ENCODE measurements at regions not wholly inside any gene's neighbourhood (a gene's known extent, or its start where the extent isn't known, plus 50 kb on each side); places are given as distances from the start of the nearest gene placed in this dataset.

DNA sequence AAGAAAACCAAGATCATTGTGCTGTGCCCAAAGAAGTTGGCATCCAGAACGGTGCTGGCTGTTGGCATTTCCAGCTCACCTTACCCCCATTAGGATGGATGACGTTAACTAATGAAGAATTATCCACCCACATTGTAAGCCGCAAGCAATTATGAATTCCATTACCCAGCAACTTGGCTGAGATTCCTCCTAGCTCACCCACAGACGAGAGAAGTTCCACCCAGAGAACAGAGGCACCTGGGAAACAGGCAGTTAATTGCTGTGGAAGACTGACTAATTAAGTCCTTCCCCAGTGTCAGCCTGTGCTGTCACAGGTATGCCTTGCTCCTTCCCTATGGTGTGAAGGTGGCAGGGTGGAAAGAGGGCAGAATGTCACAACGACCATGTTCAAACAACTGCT is 456.2 kb upstream of the CDH5 start:
- no peak overlapping the region for H3K4me3 ChIP-seq (ENCODE audit: low read depth, low read length)
- TF ChIP-seq, protein P1, sequence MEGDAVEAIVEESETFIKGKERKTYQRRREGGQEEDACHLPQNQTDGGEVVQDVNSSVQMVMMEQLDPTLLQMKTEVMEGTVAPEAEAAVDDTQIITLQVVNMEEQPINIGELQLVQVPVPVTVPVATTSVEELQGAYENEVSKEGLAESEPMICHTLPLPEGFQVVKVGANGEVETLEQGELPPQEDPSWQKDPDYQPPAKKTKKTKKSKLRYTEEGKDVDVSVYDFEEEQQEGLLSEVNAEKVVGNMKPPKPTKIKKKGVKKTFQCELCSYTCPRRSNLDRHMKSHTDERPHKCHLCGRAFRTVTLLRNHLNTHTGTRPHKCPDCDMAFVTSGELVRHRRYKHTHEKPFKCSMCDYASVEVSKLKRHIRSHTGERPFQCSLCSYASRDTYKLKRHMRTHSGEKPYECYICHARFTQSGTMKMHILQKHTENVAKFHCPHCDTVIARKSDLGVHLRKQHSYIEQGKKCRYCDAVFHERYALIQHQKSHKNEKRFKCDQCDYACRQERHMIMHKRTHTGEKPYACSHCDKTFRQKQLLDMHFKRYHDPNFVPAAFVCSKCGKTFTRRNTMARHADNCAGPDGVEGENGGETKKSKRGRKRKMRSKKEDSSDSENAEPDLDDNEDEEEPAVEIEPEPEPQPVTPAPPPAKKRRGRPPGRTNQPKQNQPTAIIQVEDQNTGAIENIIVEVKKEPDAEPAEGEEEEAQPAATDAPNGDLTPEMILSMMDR (IDR thresholded peaks at IDR 0.05; ENCODE audit: low read depth, low read length, missing control alignments), result no peak
- in situ Hi-C loops (cut with HindIII; ENCODE audit: low sequenced_read_pairs), result no loop called here
- no peak for DNase-seq (ENCODE audit: low read depth)

DNA sequence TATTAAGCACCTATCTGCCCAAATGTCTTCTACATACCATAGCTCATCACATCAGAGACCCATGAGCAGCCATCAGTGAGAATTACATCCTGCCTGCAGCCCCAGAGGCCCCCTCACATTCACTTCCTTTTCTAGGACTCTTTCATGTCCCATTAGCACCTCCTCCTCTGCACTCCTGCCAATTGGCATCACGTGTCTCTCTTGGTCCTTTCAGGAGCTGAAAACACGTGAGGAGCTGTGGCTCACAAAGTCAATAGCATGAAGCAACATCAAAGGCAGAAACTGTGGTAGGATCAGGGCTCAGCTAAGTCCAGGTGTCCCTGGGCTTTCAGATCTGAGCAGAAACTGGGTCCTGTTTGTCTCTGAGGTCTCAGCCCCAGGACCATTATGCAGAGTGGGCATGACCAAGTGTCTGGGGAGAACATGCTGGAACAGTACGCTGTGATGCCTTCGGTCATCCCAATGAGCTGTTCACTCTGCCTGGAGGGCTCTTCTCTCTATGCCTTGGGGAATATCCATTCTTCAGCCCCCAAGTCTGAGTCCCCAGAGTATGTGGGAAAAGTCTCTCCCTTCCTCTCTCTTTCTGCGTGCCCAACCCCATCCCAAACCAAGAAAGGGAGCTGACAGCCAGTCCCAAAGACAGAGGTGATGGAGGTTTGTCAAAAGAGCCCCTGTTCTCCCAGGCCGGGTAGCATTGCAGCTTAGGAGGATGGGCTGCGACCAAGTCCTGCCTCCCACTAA is 457.0 kb upstream of the CDH5 start:
- no peak overlapping the region for H3K4me3 ChIP-seq (ENCODE audit: low read depth, low read length)
- TF ChIP-seq, protein P1 (IDR thresholded peaks at IDR 0.05; ENCODE audit: low read depth, low read length, missing control alignments), result no peak
- in situ Hi-C loops (cut with HindIII; ENCODE audit: low sequenced_read_pairs), result no loop called here
- no peak for DNase-seq (ENCODE audit: low read depth)

DNA sequence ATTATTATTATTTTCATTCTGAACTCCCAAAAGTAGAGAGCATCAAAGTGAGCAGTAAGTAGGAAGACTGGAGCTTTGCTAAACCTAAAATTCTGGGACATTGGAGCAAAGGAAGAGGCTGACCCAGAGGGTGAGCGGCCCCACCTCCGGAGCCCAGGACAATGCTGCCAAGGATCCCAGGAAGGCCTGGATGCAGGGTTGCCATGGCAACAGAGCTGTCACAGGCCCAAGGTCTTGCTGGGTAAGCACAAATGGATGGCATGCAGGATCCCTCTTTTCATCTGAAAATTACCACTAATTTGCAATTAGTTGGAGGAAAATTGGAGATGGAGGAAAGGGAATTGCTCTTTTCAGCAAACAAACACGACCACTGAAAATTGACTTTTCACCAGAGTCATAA is 457.9 kb upstream of the CDH5 start:
- no peak for DNase-seq (ENCODE audit: low read depth)
- H3K4me3 ChIP-seq (ENCODE audit: low read depth, low read length), result no peak overlapping the region
- in situ Hi-C loops (cut with HindIII; ENCODE audit: low sequenced_read_pairs), result no loop called here
- TF ChIP-seq, protein P1 (IDR thresholded peaks at IDR 0.05; ENCODE audit: low read depth, low read length, missing control alignments), result no peak

DNA sequence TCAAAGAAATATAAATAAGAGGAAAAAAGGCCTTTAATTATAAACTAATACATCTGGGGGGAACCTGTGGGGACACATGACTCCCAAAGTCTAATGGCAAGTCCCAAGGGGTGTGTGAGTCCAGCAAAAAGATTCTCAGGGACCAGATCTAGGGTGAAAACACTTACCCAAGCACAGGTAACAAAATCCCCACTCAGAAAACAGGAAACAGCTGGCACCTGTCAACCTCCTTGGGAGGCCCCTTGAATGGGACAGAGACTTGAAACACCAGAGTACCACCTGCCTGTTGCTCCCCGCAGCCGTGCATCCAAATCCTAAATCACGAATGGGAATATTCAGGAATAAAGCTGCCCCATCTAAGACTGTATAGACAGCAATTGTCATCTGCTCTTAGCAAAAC is 461.2 kb upstream of the CDH5 start:
- DNase-seq (ENCODE audit: low read depth), result no peak
- no peak overlapping the region for H3K4me3 ChIP-seq (ENCODE audit: low read depth, low read length)
- in situ Hi-C loops (cut with HindIII; ENCODE audit: low sequenced_read_pairs), result no loop called here
- TF ChIP-seq, protein P1 (IDR thresholded peaks at IDR 0.05; ENCODE audit: low read depth, low read length, missing control alignments), result no peak

DNA sequence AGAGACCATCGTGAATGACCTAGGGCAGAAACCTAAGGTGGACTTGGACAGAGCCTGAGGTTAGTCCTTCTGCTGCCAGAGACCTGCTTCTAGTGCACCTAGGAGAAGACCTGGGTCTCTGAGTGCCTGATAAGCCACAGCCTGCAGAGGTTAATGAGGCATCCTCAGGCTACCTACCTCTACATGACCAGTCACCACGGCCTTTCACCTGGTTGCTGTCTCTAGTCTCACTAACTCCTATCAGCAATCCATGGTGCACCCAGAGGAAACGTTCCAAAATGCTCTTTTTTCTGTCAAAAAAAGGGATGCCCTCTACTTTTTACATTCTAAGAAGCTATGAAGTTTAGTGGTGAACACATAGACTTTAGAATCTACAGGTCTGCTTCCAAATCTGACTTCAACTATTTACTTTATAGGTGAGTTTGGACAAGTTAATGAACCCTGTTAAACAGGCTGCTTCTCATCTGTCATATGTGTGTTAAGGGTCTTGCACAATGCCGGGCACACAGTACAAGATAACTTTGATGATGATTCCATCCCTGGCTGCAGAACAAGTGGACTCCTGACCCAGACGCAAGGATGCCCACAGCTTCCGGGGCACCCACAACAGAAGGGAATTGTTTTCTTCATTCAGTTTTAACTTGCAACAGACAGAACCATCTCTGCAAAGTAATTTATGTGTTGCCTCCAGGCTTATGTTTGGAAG is 469.9 kb upstream of the CDH5 start:
- no peak for DNase-seq (ENCODE audit: low read depth)
- in situ Hi-C loops (cut with HindIII; ENCODE audit: low sequenced_read_pairs), result no loop called here
- TF ChIP-seq, protein P1 (IDR thresholded peaks at IDR 0.05; ENCODE audit: low read depth, low read length, missing control alignments), result no peak

DNA sequence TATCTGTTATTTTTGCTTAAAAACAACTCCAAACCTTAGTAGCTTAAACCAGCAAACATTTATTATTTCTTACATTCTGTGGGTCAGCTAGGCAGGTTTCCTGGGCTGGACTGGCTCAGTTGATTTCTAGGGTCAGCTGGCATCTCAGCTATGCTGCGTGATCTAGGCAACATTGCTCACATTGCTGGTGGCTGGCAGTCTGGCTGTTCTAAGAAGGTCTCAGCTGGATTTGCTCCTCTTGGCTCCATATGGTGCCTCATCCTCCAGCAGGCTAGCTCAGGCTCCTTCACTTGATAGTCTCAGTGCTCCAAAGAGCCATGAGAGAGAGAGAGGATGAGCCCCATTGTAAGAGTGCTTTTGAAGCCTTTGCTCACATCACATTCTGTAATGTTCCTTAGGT is 470.6 kb upstream of the CDH5 start:
- TF ChIP-seq, protein P1 (IDR thresholded peaks at IDR 0.05; ENCODE audit: low read depth, low read length, missing control alignments), result no peak
- in situ Hi-C loops (cut with HindIII; ENCODE audit: low sequenced_read_pairs), result no loop called here
- no peak for DNase-seq (ENCODE audit: low read depth)
- no peak overlapping the region for H3K4me3 ChIP-seq (ENCODE audit: low read depth, low read length)

More for the DNA sequence above, 469.9 kb upstream of the CDH5 start:
- H3K4me3 ChIP-seq (ENCODE audit: low read depth, low read length), result no peak overlapping the region

Data from astrocyte of the cerebellum (primary cell).